Epithelial cell of esophagus (primary cell): ENCODE measurements at regions not wholly inside any gene's neighbourhood (a gene's known extent, or its start where the extent isn't known, plus 50 kb on each side); places are given as distances from the start of the nearest gene placed in this dataset.

Source experiments
- DNase-seq: peaks from one replicate; pipeline ENCODE4 v3.0.0; 2010; ENCODE audit warnings: low read depth
- H3K4me3 ChIP-seq: 2 replicates; pipeline ENCODE4 v1.5.1; 2011; ENCODE audit warnings: mild to moderate bottlenecking, low read length, control low read depth
- TF ChIP-seq, protein P1 (sequence below): IDR thresholded peaks from 2 replicates; pipeline ENCODE4 v1.5.1; 2011; ENCODE audit warnings: low read depth, mild to moderate bottlenecking, low read length, control low read depth, inconsistent platforms; ENCODE audit not compliant: insufficient read depth; ENCODE audit errors: missing control alignments

DNA sequence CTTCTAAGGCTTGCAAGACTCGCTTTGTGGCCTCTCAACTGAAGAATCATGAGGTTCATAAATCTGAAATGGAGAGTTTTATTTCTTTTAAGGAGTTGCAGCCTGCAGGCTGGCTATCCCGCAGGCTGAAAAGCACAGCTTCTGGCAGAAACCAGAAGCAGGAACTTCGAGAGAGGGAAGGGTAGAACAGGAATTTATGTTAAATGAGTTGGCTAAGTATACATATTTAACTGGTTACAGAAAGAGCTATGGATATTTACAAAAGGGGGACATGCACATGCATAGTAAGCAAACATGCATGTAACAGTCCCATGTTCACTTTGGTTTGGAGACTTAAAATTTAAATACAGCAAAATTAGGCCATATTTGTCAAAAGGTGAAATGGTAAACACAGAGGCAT lies 787.0 kb downstream of the TFAP2A start:
- TF ChIP-seq, protein P1, sequence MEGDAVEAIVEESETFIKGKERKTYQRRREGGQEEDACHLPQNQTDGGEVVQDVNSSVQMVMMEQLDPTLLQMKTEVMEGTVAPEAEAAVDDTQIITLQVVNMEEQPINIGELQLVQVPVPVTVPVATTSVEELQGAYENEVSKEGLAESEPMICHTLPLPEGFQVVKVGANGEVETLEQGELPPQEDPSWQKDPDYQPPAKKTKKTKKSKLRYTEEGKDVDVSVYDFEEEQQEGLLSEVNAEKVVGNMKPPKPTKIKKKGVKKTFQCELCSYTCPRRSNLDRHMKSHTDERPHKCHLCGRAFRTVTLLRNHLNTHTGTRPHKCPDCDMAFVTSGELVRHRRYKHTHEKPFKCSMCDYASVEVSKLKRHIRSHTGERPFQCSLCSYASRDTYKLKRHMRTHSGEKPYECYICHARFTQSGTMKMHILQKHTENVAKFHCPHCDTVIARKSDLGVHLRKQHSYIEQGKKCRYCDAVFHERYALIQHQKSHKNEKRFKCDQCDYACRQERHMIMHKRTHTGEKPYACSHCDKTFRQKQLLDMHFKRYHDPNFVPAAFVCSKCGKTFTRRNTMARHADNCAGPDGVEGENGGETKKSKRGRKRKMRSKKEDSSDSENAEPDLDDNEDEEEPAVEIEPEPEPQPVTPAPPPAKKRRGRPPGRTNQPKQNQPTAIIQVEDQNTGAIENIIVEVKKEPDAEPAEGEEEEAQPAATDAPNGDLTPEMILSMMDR = no peak
- H3K4me3 ChIP-seq = no peak overlapping the region
- DNase-seq = no peak

DNA sequence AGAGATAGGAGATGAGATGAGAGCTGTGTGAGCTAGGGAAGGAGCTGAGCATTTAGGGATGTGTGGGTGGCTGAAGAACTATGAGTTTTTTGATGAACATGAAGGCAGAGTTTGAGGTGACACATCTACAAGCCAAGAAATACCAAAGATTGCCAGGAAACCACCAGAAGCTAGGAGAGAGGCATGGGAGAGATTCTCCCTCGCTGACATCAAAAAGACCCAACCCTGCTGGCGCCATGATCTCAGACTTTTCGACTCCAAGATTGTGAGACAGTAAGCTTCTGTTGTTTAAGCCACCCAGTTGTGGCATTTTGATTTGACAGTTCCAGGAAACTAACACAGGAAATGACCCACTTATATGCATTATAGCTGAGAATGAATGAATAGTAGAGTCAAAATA lies 790.9 kb downstream of the TFAP2A start:
- DNase-seq = no peak

DNA sequence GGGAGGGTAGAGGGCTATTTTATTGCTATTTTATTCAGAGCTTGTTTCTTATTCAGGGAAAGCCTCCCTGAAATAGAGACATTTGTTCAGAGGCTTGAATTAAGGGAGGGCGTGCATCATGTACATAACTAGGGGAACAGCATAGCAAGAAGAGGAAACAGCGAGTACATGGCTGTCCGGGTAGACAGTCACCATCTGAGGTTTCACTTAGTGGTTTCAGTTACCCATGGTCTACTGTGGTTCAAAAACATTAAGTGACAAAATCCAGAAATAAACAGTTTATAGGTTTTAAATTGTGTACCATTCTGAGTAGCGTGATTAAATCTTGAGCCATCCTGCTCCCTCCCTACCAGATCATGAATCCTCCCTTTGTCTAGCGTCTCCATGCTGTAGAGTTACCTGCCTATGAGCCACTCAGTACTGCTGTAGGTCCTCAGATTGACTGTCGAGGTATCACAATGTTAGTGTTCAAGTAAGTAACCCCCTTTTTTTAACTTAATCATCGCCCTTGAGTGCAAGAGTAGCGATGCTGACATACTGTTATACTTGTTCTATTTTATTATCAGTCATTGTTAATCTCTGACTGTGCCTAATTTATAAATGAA lies 791.5 kb downstream of the TFAP2A start:
- TF ChIP-seq, protein P1 = no peak
- DNase-seq = no peak
- no peak overlapping the region for H3K4me3 ChIP-seq

More for the DNA sequence above, 790.9 kb downstream of the TFAP2A start:
- no peak overlapping the region for H3K4me3 ChIP-seq
- TF ChIP-seq, protein P1 = no peak

DNA sequence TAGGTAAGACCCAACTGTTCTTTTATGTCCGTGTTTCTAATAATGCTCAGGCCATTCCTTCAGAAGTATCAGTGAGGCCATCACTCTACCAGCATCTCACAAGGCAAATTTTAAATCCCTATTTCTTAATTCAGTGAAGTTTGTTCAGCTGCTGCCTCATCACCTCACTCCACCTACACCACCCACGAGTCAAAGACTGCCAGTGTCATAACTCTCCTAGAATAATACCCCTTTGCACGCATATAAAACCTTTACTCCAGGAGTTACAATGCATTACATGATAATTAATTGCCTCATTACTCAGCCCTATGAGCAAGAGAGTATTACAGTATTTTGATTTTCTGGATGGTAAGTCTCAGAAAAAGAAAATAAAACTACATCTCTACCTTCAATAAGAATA lies 793.6 kb downstream of the TFAP2A start:
- peak; percentile 65 for DNase-seq
- TF ChIP-seq, protein P1 = no peak
- H3K4me3 ChIP-seq = no peak overlapping the region

DNA sequence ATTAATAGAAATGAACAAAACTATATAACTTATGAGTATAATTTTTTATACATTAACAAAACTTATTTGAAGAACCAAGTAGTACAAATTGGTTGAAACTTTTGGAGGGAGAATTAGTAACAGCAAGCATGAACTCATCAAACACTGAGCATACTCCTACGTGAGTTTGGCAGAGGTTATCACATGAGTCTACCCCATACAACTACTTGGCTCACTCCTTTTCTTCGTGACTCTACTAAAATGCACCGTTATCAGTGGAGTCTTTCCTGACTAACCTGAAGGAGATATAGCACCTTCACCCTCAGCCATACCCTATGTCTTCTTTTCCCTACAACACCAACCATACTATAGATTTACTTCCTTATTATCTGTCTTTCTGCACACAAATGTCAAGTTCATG lies 794.2 kb downstream of the TFAP2A start:
- TF ChIP-seq, protein P1 = no peak
- no peak overlapping the region for H3K4me3 ChIP-seq
- no peak for DNase-seq

DNA sequence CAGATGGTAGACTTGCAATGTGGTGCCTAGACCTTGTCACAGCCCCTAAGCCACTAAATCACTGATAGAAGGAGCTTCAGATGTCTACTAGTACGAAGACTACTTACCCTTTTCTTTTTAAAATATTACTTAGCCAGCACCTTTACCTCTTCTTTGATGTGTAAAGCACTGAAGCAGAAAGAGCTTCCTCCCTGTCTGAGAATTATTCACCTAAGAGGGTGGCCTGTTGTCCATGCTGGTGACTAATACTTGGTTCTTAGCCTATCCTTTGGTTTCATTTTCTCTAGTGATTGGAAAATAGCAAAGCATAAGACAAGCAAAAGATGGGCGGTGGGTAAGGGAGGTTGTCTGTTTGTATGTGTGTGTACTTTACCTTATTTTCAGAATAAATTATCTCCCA lies 794.6 kb downstream of the TFAP2A start:
- TF ChIP-seq, protein P1 = no peak
- H3K4me3 ChIP-seq = no peak overlapping the region
- peak; percentile 43 for DNase-seq

DNA sequence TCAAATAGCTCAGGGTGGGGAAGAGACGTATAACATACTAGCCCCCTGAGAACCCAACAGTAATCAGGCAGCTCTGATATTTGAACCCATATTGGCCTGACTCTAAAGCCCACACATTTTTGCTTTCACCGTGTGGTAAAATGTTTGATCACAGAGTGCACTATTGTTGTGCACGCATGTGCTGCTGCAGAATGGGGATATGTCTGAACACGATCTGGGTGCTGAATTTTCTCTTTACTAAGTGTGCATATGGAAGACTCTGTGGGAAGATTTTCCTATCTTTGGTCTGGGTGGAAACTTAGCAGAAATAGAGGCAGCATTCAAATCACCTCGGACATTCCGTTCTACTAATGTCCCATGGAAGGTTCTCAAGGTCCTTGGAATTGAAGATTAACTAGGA lies 800.1 kb downstream of the TFAP2A start:
- DNase-seq = peak; percentile 58
- TF ChIP-seq, protein P1 = no peak

More for the DNA sequence above, 800.1 kb downstream of the TFAP2A start:
- no peak overlapping the region for H3K4me3 ChIP-seq
